AG10803 (cell line): ENCODE measurements at regions not wholly inside any gene's neighbourhood (a gene's known extent, or its start where the extent isn't known, plus 50 kb on each side); places are given as distances from the start of the nearest gene placed in this dataset.

Experiments used
- DNase-seq: peaks from one replicate; pipeline ENCODE4 v3.0.0; 2010; ENCODE audit warnings: low read depth
- H3K4me3 ChIP-seq: 2 replicates; pipeline ENCODE4 v1.5.1; 2011; ENCODE audit warnings: mild to moderate bottlenecking, low read length, control low read depth
- TF ChIP-seq, protein P1 (sequence below): conservative IDR thresholded peaks from 2 replicates; pipeline ENCODE4 v1.5.1; 2011; ENCODE audit warnings: mild to moderate bottlenecking, low read length, control low read depth, inconsistent platforms

DNA sequence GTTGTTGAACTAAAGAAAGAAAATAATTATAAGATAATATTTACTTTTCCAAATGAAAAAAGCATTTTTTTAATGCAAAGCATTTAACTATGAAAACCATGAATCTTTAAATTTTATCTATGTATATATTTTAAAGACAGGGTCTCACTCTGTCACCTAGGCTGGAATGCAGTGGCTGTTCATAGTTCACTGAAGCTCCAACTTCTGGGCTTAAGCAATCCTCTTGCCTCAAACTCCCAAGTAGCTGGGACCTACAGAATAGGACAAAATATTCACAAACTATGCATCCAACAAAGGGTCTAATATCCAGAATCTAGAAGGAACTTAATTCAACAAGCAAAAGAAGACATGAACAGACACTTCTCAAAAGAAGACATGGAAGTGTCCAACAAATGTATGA is 55.9 kb upstream of the ALB start:
- no peak for DNase-seq
- H3K4me3 ChIP-seq: no peak overlapping the region
- TF ChIP-seq, protein P1, sequence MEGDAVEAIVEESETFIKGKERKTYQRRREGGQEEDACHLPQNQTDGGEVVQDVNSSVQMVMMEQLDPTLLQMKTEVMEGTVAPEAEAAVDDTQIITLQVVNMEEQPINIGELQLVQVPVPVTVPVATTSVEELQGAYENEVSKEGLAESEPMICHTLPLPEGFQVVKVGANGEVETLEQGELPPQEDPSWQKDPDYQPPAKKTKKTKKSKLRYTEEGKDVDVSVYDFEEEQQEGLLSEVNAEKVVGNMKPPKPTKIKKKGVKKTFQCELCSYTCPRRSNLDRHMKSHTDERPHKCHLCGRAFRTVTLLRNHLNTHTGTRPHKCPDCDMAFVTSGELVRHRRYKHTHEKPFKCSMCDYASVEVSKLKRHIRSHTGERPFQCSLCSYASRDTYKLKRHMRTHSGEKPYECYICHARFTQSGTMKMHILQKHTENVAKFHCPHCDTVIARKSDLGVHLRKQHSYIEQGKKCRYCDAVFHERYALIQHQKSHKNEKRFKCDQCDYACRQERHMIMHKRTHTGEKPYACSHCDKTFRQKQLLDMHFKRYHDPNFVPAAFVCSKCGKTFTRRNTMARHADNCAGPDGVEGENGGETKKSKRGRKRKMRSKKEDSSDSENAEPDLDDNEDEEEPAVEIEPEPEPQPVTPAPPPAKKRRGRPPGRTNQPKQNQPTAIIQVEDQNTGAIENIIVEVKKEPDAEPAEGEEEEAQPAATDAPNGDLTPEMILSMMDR: no peak

DNA sequence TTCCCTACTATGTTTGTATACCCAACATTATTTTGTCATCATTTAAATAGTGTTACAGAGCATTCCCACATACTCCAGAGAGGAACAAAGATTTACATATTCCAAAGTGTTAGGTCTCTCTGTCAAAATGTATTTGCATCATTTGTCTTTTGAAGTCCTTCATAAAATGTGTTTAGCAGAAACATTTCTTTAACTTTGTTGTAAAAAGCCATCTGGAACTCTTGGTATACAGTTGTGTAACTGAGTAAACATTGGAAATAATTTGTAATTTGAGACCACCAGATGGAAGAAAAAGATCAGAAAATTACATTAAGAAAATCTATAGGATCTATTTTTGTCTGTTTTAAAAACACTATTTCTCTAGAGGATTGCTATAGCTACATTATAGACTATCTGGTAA is 56.6 kb upstream of the ALB start:
- TF ChIP-seq, protein P1: no peak

GRCh38 chr4:73345399-73345975 is 58.6 kb upstream of the ALB start:
- H3K4me3 ChIP-seq: no peak overlapping the region
- no peak for DNase-seq
- TF ChIP-seq, protein P1: no peak

More for the DNA sequence above, 56.6 kb upstream of the ALB start:
- no peak overlapping the region for H3K4me3 ChIP-seq
- no peak for DNase-seq

- no peak overlapping the region for H3K4me3 ChIP-seq
- TF ChIP-seq, protein P1: no peak
- no peak for DNase-seq
These were observed 60.0 kb upstream of the ALB start for GRCh38 chr4:73344106-73344505.

GRCh38 chr4:73343432-73343831 is 60.7 kb upstream of the ALB start:
- TF ChIP-seq, protein P1: no peak
- DNase-seq: no peak
- H3K4me3 ChIP-seq: no peak overlapping the region

GRCh38 chr4:73341454-73341853 is 62.6 kb upstream of the ALB start:
- H3K4me3 ChIP-seq: no peak overlapping the region
- TF ChIP-seq, protein P1: peak; percentile 68
- peak; percentile 58 for DNase-seq

- DNase-seq: peak; percentile 15
- H3K4me3 ChIP-seq: no peak overlapping the region
- TF ChIP-seq, protein P1: no peak
These were observed 63.2 kb upstream of the ALB start for GRCh38 chr4:73340917-73341316.
